Keratinocyte (primary cell): ENCODE measurements at regions not wholly inside any gene's neighbourhood (a gene's known extent, or its start where the extent isn't known, plus 50 kb on each side); places are given as distances from the start of the nearest gene placed in this dataset.
"Not testable (repeated sequence)": the region's sequence is repeated elsewhere in the genome, so short reads cannot be mapped to it uniquely, and the experiment has no call there.

Source experiments
- CTCF ChIP-seq, 3 experiments: IDR thresholded peaks in 1 of 3; conservative IDR thresholded peaks in 1 of 3; optimal IDR thresholded peaks in 1 of 3; 2 replicates in 2 of 3; 3 replicates in 1 of 3; pipeline versions ENCODE3 to v1.5.1; 2011; ENCODE audit warnings: low read length in 3 of 3, mild to moderate bottlenecking in 3 of 3, moderate library complexity in 2 of 3, control low read depth in 1 of 3, inconsistent platforms in 1 of 3; ENCODE audit not compliant: insufficient read depth in 2 of 3; ENCODE audit errors: extremely low read depth in 1 of 3
- EZH2 ChIP-seq: IDR thresholded peaks from one replicate; pipeline ENCODE4 v1.6.1; 2012; ENCODE audit warnings: inconsistent platforms, mild to moderate bottlenecking, low read length, moderate library complexity

DNA sequence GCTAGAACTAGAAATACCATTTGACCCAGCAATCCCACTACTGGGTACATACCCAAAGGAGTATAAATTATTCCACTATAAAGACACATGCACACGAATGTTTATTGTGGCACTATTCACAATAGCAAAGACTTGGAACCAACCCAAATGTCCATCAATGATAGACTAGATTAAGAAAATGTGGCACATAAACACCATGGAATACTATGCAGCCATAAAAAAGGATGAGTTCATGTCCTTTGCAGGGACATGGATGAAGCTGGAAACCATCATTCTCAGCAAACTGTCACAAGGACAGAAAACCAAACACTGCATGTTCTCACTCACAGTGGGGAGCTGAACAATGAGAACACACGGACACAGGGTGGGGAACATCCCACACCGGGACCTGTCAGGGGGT, 207.8 kb upstream of the CCDC196 start:
- TF ChIP-seq CTCF (optimal IDR thresholded peaks at IDR 0.05 in 1 of 3, IDR thresholded peaks at IDR 0.05 in 1 of 3, conservative IDR thresholded peaks at IDR 0.05 in 1 of 3; ENCODE audit: extremely low read depth in 1 of 3, insufficient read depth in 2 of 3, low read length in 3 of 3); EZH2: not testable (repeated sequence)
